ENCODE measurements at regions not wholly inside any gene's neighbourhood (a gene's known extent, or its start where the extent isn't known, plus 50 kb on each side); places are given as distances from the start of the nearest gene placed in this dataset.
A peak's percentile ranks its signal among the peaks of the same experiment; 100 is the strongest.
"Not testable (repeated sequence)": the region's sequence is repeated elsewhere in the genome, so short reads cannot be mapped to it uniquely, and the experiment has no call there.

- no peak for DNase-seq (ENCODE audit: low read depth)
These were observed 75.8 kb upstream of the BACH2 start for GRCh38 chr6:90372450-90372849.

- DNase-seq (ENCODE audit: low read depth) = no peak
These were observed 73.9 kb upstream of the BACH2 start for GRCh38 chr6:90370493-90370959.

- DNase-seq (ENCODE audit: low read depth) = no peak
These were observed 73.0 kb upstream of the BACH2 start for GRCh38 chr6:90369651-90370050.

- peak; percentile 99 for DNase-seq (ENCODE audit: low read depth)
These were observed 72.4 kb upstream of the BACH2 start for GRCh38 chr6:90369024-90369519.

- peak; percentile 52 for DNase-seq (ENCODE audit: low read depth)
These were observed 72.0 kb upstream of the BACH2 start for GRCh38 chr6:90368601-90369000.

GRCh38 chr6:90368001-90368400 lies 71.4 kb upstream of the BACH2 start:
- DNase-seq (ENCODE audit: low read depth) = no peak

GRCh38 chr6:90365565-90366219 lies 69.0 kb upstream of the BACH2 start:
- no peak for DNase-seq (ENCODE audit: low read depth)

- no peak for DNase-seq (ENCODE audit: low read depth)
These were observed 68.4 kb upstream of the BACH2 start for GRCh38 chr6:90365002-90365401.

- DNase-seq (ENCODE audit: low read depth) = no peak
These were observed 67.6 kb upstream of the BACH2 start for GRCh38 chr6:90364286-90364685.

GRCh38 chr6:90362318-90362717 lies 65.7 kb upstream of the BACH2 start:
- peak; percentile 36 for DNase-seq (ENCODE audit: low read depth)

- no peak for DNase-seq (ENCODE audit: low read depth)
These were observed 64.5 kb upstream of the BACH2 start for GRCh38 chr6:90361174-90361573.

- DNase-seq (ENCODE audit: low read depth) = not testable (repeated sequence)
These were observed 61.6 kb upstream of the BACH2 start for GRCh38 chr6:90358036-90358770.

- no peak for DNase-seq (ENCODE audit: low read depth)
These were observed 59.4 kb upstream of the BACH2 start for GRCh38 chr6:90356012-90356421.

- DNase-seq (ENCODE audit: low read depth) = no peak
These were observed 58.3 kb upstream of the BACH2 start for GRCh38 chr6:90354961-90355360.

- DNase-seq (ENCODE audit: low read depth) = peak; percentile 78
These were observed 55.1 kb upstream of the BACH2 start for GRCh38 chr6:90351696-90352095.

GRCh38 chr6:90350689-90351554 lies 54.3 kb upstream of the BACH2 start:
- DNase-seq (ENCODE audit: low read depth) = no peak

- DNase-seq (ENCODE audit: low read depth) = no peak
These were observed 50.8 kb upstream of the BACH2 start for GRCh38 chr6:90347411-90347851.

- no peak for DNase-seq (ENCODE audit: low read depth)
These were observed 50.1 kb upstream of the BACH2 start for GRCh38 chr6:90346729-90347128.

Data from fibroblast of gingiva (primary cell).